ENCODE measurements at regions not wholly inside any gene's neighbourhood (a gene's known extent, or its start where the extent isn't known, plus 50 kb on each side); places are given as distances from the start of the nearest gene placed in this dataset.

DNA sequence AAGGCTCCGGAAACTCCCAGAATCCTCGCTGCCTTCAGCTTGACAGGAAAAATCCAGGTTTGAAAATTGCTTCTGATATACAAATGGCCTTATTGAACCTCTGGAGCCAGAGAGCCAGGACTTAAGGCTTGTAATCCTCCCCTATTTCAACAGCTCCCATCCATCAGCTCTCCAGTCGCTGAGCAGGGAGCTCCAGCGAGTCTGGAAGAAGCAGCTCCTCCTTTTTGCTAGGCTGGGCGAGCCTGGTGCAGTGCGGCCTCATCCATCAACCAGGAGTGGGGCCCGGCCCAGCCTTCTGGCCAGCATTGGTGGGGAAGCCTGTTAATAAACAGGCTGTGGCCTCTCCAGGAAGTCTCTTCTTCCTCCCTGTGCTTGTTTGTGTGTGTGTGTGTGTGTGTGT, 424.4 kb downstream of the TCERG1L start:
- no peak for DNase-seq

GRCh38 chr10:130888493-130888892, 423.0 kb downstream of the TCERG1L start:
- no peak for DNase-seq

DNA sequence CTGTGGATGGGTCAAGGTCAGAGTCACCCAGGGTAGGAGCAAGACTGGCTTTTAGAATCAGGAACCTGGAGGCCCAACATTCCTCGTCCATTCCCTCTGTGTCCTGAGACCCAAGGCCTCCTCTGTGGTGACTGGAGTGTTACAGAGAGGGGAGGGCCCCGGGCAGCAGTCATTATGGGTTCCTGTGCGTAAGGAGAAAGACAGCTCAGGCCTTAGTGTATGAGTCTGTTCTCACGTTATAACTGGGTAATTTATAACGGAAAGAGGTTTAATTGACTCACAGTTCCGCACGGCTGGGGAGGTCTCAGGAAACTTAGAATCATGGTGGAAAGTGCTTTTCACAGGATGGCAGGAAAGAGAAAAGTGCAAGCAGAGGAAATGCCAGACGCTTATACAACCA, 422.3 kb downstream of the TCERG1L start:
- no peak for DNase-seq

GRCh38 chr10:130889780-130890179, 421.7 kb downstream of the TCERG1L start:
- no peak for DNase-seq

DNA sequence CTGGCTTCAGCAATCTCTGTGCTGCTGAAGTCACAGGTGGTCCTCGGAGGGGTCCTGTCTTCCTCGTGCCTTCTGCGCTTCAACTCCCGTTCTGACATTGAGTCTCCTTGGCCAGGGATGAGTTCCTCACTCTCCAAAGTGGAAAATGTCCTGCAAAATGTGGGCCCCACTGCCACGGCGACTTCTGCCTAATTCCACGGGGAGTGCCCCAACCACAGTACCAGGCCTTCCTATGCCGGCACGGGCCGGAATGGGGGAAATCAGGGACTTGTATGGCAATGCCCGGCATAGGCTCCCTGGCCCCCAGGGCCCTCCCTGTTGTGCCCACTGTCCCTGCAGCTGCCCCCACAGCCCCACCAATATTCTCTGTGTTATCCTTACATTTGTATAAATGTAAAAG, 420.5 kb downstream of the TCERG1L start:
- DNase-seq: no peak

- no peak for DNase-seq
These were observed 417.1 kb downstream of the TCERG1L start for GRCh38 chr10:130894471-130894870.

GRCh38 chr10:130895161-130895560, 416.4 kb downstream of the TCERG1L start:
- DNase-seq: no peak

DNA sequence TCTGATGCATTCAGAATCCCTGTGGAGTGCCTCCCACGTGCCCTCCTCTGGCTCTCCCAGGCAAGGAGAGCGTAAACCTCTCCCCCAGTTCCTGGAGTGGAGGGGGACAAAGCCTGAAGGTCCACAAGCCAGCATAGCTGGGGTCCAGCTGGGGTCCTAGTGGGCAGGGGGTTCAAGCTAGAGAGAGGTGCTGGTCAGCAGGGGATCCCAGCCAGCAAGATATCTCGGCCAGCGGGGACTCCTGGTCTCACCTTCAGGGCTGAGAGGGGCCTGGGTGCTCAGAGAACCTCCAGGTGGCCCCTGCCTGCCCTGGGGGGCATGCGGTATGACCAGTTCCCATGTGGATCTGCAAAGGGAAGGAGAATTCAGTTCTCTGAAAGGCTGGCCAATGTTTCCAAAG, 413.7 kb downstream of the TCERG1L start:
- DNase-seq: no peak

DNA sequence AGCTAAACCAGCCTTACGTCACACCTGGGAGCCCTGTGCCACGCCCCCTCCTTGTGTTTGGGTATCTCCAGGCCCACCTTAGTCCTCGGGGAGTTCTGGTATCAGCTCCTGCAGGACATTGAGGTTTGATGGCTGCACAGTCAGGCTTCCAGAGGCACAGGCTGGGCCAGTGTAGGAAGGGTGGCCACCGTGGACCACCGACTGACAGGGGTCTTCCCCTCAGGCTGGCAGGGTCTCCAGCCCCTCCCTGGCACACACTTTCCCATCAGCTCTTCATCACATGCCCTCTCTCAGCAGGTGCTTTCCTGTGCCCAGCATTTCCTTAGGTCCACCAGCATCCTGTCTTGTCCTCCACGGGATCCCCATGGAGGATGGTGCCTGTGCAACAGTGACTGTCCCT, 413.1 kb downstream of the TCERG1L start:
- no peak for DNase-seq

- no peak for DNase-seq
These were observed 411.7 kb downstream of the TCERG1L start for GRCh38 chr10:130899856-130900255.

DNA sequence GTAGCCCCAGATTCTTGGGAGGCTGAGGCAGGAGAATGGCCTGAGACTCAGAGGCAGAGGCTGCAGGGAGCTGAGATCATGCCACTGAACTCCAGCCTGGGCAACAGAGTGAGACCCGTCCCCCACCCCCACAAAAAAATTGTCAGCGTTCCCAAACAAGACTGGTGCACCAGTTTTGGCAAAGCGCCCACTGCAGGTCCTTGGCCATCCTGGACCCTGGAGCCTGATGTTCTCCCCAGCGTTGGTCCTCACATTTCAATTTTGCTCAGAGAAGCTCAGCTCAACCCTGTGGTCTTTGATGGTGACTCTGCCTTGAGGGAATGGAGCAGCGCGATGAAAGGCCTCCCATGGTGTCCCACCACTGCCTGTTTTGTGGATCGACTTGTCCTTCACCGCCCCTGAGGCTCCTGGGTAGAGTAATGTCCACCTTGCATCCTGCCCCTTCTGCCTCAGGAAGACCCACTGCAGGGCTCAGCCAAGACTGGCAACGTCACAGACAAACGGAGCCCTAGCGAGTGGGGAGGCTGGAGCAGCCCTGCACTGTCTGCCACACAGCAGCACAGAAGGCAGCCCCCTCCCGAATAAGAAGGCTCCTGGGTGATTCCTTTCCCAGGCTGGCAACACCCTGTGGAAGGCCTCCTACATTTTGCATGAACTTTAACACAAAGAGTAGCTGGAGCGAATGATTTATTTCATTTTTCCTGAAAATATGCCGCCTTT, 410.9 kb downstream of the TCERG1L start:
- no peak for DNase-seq

GRCh38 chr10:130901311-130902165, 410.0 kb downstream of the TCERG1L start:
- DNase-seq: no peak

DNA sequence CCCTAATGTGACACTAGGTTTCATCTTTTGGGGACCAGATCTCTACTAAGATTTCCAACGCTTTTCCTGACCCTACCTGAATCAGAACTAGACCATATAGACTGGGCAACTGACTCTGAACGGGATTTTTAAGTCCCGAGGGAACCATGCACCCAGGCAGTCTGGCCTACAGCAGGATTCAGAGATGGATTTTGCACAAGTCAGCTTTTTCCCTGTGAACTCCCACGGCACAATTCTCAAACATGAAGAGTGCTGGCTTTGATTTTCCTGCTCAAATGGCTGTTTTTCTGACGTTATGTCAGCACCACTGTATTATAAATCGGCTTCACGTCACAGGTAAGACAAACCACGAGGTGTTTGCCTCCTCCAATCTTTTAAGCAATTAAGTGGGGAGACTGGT, 409.1 kb downstream of the TCERG1L start:
- DNase-seq: no peak

DNA sequence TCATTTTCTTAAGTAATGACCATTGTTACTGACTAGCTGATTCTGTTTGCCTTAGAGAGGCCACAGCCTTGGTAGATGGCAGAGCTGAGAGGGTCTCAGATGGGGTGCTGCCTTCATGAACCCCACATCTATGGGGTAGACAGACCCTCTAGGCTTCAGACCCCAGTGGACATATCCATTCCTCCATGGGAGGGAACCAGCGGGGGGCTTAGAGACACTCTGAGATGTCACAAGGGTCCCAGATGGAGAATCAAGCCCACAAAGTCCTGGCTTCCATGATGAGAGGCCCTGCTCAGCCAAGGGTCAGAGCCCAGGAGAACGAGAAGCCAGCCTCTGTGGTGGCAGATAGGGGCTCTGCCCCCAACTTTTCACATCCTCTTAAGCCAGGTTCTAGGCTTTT, 408.6 kb downstream of the TCERG1L start:
- no peak for DNase-seq

DNA sequence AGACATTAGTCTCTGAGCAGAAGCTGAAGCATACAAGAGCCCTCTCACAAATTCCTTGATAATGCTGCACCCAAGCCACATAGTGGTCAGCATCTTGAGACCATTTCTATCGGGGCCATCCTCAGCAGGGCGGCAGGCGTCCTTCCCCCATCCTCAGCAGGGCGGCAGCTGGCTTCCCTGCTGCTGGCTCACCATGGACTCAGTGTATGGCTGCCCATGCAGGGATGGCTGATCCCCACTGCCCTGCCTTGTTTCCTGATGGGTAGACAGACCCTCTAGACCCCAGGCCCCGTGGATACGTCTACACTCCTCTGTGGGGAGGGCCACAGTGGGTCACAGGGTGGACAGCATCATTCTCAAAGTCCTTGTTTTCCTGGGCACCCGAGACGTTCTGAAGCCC, 406.8 kb downstream of the TCERG1L start:
- no peak for DNase-seq

- DNase-seq: no peak
These were observed 406.1 kb downstream of the TCERG1L start for GRCh38 chr10:130905386-130905785.

DNA sequence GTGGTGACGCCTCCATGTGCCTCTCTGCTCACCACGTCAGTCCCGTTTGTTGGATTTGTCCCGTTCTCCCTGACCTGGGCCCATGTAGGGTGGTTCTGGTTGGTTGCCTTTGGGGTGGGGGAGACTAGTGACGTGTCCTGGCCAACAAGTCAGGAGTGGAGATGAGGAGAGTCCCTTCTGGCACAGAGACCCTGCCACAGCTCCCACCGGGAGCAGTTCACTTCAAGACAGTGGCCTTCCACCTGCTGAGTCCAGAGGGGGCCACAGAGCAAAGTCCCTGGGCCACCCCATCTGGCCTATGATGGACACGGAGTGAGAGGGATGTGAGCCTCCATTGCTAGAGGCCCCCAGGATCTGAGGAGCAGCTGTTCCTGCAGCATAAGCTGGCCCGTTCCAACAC, 405.6 kb downstream of the TCERG1L start:
- no peak for DNase-seq

DNA sequence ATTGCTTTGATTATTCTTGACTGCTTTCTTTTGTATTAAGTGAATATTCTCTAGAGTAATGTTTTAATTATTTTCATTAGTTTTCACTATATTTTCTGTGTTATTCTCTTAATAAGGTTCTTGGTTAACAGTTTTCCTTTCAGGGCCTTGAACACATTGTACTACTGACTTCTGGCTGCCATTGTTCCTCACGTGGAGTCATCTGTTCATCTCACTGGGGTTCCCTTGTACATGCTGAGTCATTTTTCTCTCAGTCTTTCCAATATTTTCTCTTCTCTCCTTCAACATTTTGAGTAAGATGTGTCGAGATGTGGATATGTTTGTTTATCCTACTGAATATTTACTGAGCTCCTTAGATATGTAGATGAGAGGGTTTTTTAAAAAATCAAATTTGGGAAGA, 400.7 kb downstream of the TCERG1L start:
- no peak for DNase-seq

- DNase-seq: no peak
These were observed 397.7 kb downstream of the TCERG1L start for GRCh38 chr10:130913844-130914243.

DNA sequence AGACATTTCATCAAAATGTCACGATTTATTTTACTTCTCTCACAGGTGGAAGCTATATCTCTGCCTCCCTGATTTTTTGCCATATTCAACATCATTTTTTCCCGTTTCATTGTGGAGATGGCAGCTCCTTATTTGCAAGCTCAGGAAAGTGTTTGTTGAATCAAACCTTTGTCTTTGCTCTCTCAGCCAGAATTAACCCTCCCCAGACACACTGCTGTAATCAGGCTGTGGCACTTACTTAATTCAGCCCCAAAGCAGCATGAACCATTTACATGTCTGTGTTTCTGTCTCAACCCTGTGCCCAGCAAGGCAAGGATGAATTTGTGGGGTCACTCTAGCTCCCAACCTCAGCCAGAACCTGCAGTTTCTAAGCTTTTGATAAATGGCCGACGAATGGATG, 397.2 kb downstream of the TCERG1L start:
- DNase-seq: no peak

- no peak for DNase-seq
These were observed 396.5 kb downstream of the TCERG1L start for GRCh38 chr10:130915065-130915464.

- DNase-seq: no peak
These were observed 390.1 kb downstream of the TCERG1L start for GRCh38 chr10:130921461-130921860.

GRCh38 chr10:130921911-130922440, 389.5 kb downstream of the TCERG1L start:
- DNase-seq: no peak

DNA sequence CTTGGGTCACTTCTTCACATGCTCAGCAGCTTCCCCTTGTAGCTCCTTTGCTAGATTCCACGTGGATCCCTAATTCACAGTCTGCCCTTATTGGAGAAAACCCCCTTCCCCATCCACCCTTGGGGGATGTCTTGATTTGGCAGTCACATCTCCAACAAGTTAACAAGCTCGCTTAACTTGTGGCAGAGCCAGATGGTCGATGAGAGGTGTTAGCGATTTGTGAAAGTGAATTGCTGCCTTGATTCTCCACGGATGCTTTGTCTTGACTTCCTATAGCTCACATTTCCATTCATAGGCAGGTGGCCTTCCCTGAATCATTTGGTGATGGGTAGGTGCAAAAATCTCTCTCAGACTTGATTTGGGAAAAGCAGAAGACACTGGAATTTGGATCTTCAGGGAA, 387.9 kb downstream of the TCERG1L start:
- no peak for DNase-seq
